NOMO-1 treated with DMSO at 0.1 percent for 48 hours (cell line): ENCODE measurements at regions not wholly inside any gene's neighbourhood (a gene's known extent, or its start where the extent isn't known, plus 50 kb on each side); places are given as distances from the start of the nearest gene placed in this dataset.
"Not testable (repeated sequence)": the region's sequence is repeated elsewhere in the genome, so short reads cannot be mapped to it uniquely, and the experiment has no call there.

Source experiments
- DNase-seq: peaks from one replicate; lab custom pipeline; 2025; ENCODE audit not compliant: unreplicated experiment; lab: John Stamatoyannopoulos, UW

DNA sequence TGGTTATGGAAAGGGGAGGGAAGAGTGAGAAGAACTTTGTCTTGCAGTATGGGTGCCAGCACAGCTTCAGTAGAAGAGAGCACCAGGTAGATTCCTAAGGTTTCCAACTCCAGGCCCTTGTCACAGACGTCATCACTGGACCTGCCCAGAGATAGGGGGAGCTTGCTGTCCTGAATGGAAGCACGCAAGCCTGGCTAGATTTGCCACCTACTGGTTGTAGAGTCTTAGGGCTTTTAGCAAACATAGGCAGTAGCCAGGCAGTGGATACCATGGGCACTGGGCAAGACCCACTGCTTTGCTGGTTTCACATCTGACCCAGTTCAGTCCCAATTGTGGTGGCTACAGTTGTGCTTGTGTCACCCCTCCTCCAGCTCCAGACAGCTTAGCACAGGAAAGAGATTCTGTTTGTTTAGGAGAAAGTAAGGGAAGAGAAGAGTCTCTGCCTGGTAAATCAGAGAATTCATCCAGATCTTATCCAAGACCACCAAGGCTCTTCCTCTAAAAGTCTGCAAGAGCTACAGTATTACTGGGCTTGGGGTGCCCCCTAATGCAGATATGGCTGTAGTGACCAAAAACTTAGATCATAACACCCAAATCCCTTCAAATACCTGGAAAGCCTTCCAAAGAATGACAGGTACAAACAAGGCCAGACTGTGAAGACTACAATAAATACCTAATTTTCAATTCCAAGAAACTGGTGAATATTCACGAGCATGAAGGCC lies 158.9 kb downstream of the HINT1 start:
- DNase-seq: no peak

- DNase-seq: no peak
These were observed 163.5 kb downstream of the HINT1 start for GRCh38 chr5:131001507-131001906.

DNA sequence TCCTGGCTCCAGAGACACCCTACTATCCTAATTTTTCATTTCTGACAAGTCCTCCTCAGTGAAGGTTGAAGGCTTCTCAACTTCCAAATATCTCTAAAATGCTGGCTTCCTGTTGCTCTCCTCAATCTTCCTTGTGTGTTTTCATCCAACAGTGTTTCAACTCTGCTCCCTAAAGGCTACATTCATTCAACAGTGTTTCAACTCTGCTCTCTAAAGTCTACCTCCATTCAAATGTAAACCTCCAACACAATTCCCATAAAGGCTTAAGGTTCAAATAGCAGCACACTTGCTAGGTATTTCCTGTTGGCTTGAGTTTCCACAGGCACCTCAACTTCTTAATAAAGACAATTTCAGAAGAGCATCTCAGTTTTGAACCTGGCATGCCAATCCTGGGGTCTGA lies 164.8 kb downstream of the HINT1 start:
- DNase-seq: no peak

DNA sequence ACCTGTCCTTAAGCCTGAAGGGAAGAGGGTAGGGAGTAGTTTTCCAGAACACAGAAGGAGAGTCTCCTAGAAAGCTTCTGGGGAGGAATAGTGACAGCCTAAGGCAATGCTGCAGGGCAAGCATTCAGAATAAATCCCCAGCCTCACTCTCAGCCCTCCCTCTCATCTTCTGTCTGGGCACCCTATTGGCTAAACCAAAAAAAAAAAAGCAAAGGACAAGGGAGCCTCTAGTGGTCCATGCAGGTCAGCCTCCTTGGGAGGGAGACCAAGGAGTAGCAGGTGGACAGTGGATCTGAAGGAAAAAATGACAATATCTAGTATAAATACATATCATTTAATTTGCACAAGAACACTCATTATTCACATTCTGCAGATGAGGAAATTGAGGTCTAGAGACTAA lies 168.3 kb downstream of the HINT1 start:
- not testable (repeated sequence) for DNase-seq

DNA sequence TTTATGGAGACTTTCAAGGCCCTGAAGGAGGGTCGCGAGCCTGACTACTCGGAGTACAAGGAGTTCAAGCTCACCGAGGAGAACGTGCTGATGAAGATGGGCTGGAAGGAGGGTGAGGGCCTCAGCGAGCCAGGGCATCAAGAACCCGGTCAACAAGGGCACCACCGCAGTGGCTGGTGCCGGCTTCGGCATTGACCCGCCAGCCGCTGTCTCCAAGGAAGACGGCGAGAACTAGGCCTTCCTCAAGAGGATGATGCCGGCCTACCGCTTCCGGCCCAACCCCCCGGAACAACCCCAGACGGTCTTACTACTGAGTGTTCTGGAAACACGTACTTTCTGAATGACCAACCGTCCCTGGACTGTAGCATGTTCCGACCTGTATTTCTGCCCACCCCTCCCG lies 169.2 kb downstream of the HINT1 start:
- no peak for DNase-seq

DNA sequence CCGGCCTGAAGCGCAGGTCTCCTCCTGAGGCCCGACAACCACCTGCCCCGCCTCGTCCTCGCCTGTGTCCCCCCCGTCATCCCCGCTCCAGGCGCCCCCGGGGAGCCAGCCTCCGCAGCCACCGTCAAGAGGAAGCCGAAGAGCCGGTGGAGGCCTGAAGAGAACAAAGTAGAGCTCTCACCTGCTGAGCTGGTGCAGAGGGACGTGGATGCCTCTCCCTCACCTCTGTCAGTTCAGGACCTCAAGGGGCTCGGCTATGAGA lies 169.9 kb downstream of the HINT1 start:
- DNase-seq: no peak

DNA sequence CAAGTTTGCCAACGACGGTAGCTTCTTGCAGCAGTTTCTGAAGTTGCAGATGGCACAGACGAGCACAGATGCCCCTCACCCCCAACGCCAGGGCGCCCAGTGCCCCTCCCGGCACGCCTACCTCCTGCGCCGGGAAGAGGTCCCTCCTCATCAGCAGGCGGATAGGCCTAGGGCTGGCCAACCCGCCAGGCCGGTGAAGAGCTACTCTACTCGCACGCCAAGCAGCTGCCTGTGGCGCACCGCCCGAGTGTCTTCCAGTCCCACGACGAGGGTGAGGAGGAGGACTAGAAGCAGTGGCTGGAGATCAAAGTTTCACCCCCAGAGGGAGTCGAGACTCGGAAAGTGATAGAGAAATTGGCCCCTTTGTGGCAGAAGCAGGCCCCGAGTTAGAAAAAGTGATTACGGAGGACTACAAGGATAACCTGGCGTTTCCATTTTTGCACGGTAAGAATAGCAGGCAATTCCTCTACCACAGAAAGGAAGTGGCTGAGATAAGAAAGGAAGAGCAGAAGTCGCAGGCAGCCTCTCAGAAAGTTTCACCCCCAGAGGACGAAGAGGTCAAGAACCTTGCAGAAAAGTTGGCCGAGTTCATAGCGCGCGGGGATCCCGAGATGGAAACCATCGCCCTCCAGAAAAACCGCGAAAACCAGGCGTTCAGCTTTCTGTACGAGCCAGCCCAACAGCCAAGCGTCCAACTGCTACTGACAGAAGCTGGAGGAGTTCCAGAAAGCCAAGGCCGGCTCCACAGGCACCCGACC lies 170.4 kb downstream of the HINT1 start:
- DNase-seq: no peak

DNA sequence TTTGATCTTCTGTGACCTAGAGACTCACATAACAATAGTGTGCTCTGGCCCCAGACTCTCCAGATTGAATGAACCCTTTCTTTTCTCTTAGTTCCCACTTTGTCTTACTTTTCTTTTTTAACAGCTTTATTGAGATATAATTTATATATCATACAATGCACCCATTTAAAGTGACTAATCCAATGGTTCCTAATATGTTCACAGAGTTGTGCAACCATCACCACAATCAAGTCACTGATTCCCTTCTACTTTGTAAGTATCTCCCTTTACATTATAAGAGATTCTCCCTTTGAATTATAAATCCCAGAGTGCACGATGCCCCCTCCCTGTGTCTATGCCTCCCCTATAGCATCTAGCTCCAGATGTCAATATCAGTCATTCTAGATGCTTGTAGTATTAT lies 172.4 kb downstream of the HINT1 start:
- no peak for DNase-seq

- DNase-seq: no peak
These were observed 173.0 kb downstream of the HINT1 start for GRCh38 chr5:130992095-130992494.

GRCh38 chr5:130985776-130986175 lies 179.3 kb downstream of the HINT1 start:
- no peak for DNase-seq

DNA sequence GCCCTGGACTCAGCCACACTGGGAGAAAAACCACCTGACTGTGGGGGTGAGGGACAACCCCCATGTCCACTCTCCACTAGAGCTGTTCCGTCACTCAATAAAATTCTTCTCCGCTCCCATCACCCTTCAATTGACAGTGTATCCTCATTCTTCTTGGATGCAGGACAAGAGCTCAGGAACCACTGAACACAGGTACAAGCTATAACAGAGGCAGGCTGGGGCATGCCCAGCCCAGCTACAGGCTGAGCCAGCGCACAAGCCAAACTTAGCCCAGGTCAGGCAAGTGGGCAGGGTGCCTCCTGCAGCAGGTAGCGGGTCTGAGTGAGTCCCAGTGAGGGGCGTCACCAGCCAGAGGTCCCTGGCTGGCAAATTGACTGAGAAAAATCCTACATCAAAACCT lies 183.4 kb downstream of the HINT1 start:
- no peak for DNase-seq

GRCh38 chr5:130978475-130978874 lies 186.6 kb downstream of the HINT1 start:
- no peak for DNase-seq

GRCh38 chr5:130976493-130976892 lies 188.6 kb downstream of the HINT1 start:
- no peak for DNase-seq

GRCh38 chr5:130975847-130976246 lies 189.2 kb downstream of the HINT1 start:
- DNase-seq: no peak

DNA sequence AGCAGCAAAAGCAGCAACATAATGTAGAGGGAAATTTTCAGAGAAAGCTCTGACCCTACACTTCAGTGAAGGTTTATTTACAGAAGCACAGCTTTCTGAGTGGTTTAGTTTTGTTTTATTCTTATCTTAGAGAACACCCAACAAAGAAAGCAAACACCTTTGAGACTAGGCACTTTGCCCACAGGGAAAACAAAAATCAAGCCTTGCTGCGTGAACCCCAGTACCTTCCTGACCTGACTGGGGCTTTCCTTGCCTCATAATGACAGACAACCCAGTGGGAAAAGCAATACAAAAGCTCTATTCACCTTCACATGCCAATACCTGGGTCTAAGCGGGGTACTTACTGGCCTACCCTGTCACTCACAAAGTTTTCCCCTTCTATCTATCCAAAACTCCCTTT lies 189.8 kb downstream of the HINT1 start:
- DNase-seq: no peak

GRCh38 chr5:130974021-130974683 lies 190.9 kb downstream of the HINT1 start:
- peak; percentile 38 for DNase-seq

GRCh38 chr5:130966990-130967525 lies 198.0 kb downstream of the HINT1 start:
- DNase-seq: peak; percentile 78

- no peak for DNase-seq
These were observed 199.1 kb downstream of the HINT1 start for GRCh38 chr5:130965920-130966319.

DNA sequence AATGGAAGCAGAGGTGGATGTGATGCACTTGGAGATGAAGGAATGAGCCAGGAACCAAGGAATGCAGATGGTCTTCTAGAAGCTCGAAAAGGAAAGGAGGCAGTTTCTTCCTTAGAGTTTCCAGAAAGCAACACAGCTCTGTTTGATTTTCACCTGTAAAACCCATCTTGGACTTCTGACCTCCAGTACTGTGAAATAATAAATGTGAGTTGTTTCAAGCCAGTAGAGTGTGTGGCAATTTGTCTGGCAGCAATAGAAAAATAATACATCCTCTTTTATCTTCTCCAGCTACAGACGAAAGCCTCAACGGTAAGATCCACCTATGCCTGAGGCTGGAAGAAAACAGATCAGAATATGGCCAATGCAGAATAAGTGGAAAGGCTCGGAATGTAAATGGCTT lies 199.7 kb downstream of the HINT1 start:
- DNase-seq: peak; percentile 1

DNA sequence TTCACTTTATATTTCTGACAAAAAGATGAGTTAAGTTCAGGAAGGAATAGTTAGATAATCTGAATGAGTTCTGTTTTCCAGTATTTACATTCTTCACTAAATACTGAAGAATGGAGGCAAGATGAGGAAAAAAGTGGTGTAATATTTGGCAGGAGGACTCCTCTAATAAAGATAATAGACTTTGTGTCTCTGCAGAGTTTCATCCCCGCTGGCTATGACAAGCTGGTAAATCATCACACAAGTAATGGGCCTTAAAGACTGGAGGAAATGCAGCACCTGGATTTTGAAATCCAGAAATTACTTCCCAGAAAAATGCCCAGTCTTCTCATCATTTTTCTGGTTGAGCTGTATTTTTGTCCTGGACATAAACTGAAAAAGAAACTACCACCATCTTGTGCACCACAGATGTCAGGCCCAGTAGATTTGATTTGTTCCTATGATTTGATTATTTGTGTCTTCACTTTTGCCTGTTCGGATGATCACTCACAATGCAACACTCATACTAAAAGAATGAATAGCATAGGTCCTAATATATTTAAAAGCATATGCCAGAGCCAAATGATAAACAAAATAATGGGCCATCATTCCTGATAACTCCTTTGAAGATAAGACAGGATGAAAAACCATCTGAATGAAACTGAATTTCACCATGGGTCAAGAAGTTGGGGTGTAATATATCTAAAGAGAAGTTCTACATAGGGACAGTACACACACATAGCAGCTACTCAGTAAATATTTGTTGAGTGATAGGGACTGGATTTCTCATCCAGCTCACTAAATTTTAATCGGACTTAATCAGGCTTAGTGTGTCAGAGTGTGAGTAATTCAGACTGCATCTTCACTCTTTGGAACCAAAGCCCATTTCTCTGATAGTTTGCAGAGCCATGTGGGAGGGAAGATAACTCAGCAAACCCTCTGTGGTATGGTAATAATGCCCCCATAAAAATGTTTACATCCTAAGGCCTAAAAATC lies 200.5 kb downstream of the HINT1 start:
- no peak for DNase-seq

DNA sequence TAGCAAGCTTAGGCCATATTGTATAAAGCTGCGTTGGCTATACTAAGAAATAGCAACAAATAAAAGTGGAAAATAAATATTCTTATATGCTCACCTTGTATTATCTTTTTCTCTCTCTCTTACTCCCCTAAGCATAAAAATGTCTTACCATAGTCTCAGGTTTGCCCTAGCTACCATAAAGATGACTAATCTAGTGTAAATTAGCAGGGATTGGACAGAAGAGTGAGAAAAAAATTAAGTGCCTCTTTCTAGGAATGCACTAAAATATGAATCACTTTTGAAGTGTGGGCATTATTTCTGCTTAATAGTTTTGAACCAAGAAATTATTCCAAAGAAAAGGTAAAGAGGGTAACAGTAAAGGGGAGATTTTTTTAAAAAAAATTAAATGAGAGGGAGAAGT lies 201.3 kb downstream of the HINT1 start:
- DNase-seq: no peak
